Dendritic cell treated with granulocyte-macrophage colony-stimulating factor and Interleukin-4, amounts not matched to agents 40 ng/mL and 50 ng/mL, for 4 days (primary cell): ENCODE measurements at regions not wholly inside any gene's neighbourhood (a gene's known extent, or its start where the extent isn't known, plus 50 kb on each side); places are given as distances from the start of the nearest gene placed in this dataset.

Experiments used
- H3K27ac Mint-ChIP-seq: one replicate; pipeline ENCODE4 v1.8.0; 2022; ENCODE audit warnings: mild to moderate bottlenecking, mixed read lengths
- H3K27me3 Mint-ChIP-seq: one replicate; pipeline ENCODE4 v1.8.0; 2022; ENCODE audit warnings: mild to moderate bottlenecking, mixed read lengths
- H3K36me3 Mint-ChIP-seq: one replicate; pipeline ENCODE4 v1.8.0; 2022; ENCODE audit warnings: low read depth, mixed read lengths
- H3K4me1 Mint-ChIP-seq: one replicate; pipeline ENCODE4 v1.8.0; 2022; ENCODE audit warnings: low read depth, mixed read lengths
- H3K4me3 Mint-ChIP-seq: one replicate; pipeline ENCODE4 v1.8.0; 2022; ENCODE audit warnings: mild to moderate bottlenecking, moderate library complexity, mixed read lengths
- H3K9me3 Mint-ChIP-seq: one replicate; pipeline ENCODE4 v1.8.0; 2022; ENCODE audit warnings: mixed read lengths
- intact Hi-C: fragments of 100-400 bp; cut with micrococcal nuclease; formaldehyde crosslinking; loops from one replicate; pipeline ENCODE4 v1.15.0; 2022

DNA sequence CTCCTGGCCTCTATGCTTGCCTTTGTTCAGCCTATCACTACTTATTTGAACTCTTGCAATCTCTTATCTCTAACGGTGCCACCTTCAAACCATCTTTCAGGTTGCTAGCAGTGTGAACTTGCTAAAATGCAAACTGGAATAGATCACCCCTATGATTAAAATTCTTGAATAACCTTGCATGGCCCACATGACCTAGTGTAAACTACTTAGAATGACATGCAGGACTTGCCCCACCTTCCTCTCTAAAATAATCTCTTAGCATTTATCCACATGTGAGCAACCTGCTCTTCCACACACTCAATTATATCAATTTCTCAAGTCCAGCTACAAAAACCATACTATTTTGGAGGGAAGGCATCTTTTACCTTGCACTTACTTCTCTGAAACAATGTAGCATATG lies 137.6 kb downstream of the ETAA1 start:
- Mint-ChIP-seq H3K4me1 (no peaks in the 10 kb centered on the region), H3K36me3 (no peaks in the 10 kb centered on the region), H3K9me3 (peaks cover 21% of the 10 kb centered on the region), H3K27me3 (no peaks in the 10 kb centered on the region), H3K4me3 (no peak overlapping the region), H3K27ac (no peak overlapping the region)
- intact Hi-C loops: no loop called here

DNA sequence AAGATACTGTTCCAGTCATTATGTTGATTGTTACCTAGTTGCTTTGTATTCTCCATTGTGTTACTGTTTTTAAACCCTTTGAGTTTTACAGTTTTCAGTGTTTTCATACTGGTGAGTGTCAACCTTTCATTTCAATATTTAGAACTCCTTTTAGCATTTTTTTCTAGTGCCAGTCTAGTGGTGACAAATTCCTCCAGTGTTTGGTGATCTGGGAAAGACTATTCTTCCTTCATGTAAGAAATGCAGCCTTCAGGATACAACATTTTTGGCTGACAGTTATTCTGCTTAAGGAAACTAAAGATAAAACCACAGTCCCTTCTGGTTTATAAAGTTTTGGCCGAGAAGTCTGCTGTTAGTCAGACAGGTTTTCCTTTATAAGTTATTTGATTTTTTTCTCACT lies 143.8 kb downstream of the ETAA1 start:
- no peaks in the 10 kb centered on the region for H3K4me1 Mint-ChIP-seq
- H3K27ac Mint-ChIP-seq: no peak overlapping the region
- H3K4me3 Mint-ChIP-seq: no peak overlapping the region
- H3K9me3 Mint-ChIP-seq: peaks cover 61% of the 10 kb centered on the region
- intact Hi-C loops: no loop called here
- no peaks in the 10 kb centered on the region for H3K27me3 Mint-ChIP-seq
- H3K36me3 Mint-ChIP-seq: no peaks in the 10 kb centered on the region

DNA sequence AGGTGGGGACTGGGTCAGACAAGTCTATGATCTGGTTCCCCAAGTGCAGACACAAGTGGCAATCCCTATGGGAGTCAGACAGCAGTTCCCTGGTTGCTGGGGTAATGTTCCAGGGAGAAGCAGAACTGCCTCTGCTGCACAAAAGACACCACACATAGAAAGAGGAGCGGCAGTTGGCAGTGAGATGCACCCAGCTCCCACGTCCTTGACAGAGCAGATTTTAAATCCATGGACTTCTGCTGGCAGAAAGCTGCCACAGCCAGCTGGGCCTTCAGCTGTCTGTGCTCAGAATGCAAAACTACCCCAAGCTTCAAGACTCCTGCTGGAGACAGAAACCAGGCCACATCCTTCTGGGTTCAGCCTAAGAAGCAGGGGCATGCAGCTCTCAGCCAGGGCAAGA lies 147.2 kb downstream of the ETAA1 start:
- Mint-ChIP-seq H3K27me3 (no peaks in the 10 kb centered on the region), H3K4me3 (no peak overlapping the region), H3K4me1 (no peaks in the 10 kb centered on the region), H3K36me3 (no peaks in the 10 kb centered on the region), H3K27ac (no peak overlapping the region), H3K9me3 (peaks cover 56% of the 10 kb centered on the region)
- intact Hi-C loops: no loop called here

DNA sequence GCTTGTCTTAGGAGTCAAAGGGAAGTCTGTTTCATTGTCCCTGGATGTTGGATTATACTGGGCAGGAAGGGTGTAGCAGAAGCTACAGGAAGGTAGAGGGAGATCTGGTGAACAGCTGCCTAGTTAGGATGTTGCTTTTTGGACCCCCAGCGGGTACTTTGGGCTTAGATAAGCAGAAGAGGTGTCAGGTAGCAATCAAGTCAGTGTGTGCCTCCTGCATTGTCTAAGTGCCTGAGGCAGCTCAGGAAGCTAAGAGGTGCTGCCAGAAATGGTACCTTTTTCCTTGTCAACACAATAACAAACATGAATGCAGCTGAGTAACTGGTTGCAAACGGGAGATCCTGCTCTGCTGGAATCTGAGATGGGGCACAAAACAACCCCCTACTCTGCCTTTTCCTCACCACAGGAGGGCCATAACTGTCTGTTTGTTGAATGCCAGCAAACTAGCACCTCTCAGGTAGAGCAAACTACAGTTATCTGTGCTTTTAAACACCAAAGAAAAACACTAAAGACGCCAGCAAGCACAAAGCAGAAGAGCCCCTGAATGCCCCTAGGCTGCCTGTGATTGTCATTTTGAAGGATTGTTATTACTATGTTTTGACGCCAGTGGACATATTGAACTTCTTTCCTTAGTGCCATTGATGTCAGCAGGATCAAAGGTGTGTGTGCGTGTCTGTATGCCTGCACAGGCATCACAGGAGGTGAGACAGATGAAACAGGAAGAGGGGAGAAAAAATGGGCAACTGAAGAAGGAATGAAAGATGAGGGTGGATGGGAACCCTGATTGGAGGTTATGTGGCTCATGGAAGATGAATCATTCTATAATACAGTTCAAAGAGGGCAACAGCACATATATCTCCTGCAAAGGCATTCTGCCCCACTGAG lies 151.4 kb downstream of the ETAA1 start:
- Mint-ChIP-seq H3K9me3 (peaks cover 34% of the 10 kb centered on the region), H3K36me3 (no peaks in the 10 kb centered on the region)

DNA sequence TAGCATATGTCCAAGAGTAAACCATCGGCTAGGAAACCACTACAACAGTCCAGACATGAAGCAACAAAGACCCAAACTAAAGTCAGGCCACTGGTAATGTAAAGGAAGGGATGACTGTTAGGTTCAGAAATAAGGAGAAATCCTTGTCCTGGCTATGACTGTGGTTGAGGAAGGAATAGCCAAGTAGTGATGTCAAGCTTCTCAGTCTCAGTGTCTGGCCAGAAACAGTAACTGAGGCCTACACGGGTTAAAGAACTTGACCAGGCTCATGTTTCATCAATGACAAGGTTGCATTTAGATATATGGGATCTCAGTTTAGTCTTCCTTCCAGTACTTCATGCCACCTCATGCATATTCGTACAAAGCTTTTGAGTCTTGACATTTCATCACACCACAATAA lies 162.0 kb downstream of the ETAA1 start:
- H3K27me3 Mint-ChIP-seq: no peaks in the 10 kb centered on the region
- no peaks in the 10 kb centered on the region for H3K36me3 Mint-ChIP-seq
- H3K4me1 Mint-ChIP-seq: no peaks in the 10 kb centered on the region
- intact Hi-C loops: no loop called here
- H3K4me3 Mint-ChIP-seq: no peak overlapping the region
- H3K9me3 Mint-ChIP-seq: peaks cover 9% of the 10 kb centered on the region
- no peak overlapping the region for H3K27ac Mint-ChIP-seq

More for the DNA sequence above, 151.4 kb downstream of the ETAA1 start:
- Mint-ChIP-seq H3K27ac (no peak overlapping the region), H3K4me1 (no peaks in the 10 kb centered on the region), H3K27me3 (no peaks in the 10 kb centered on the region), H3K4me3 (no peak overlapping the region)
- intact Hi-C loops: no loop called here

DNA sequence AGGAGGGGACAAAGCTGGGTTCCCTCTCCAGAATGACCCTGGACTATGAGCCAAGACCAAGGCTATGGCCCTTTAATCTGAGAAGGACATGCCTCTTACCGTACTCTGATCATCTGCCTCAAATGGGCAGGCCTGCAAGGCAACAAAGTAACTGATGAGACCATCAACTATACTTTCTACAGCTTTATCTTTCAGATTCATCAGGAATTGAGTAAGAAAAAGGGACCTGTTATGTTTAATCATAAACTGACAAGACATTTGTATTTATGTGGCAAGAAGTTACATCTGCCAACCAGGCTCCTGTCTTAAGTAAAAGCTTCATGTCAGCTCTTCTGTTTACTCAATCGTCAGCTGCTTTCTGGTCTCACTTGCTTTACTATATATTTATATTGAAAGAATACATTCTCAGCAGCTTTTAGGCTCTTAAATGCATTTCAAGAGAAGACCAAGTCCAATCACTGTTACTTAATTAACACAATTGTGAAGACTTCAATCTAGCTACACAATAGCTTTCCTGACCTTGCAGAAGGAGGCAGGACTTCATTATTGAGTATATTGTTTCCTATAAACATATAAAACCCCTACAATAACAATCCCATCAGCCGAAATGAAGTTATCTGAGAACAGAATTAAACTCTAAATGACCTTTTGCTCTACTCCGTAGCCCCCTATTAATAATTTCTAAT lies 163.8 kb downstream of the ETAA1 start:
- intact Hi-C loops: no loop called here
- H3K4me3 Mint-ChIP-seq: no peak overlapping the region

DNA sequence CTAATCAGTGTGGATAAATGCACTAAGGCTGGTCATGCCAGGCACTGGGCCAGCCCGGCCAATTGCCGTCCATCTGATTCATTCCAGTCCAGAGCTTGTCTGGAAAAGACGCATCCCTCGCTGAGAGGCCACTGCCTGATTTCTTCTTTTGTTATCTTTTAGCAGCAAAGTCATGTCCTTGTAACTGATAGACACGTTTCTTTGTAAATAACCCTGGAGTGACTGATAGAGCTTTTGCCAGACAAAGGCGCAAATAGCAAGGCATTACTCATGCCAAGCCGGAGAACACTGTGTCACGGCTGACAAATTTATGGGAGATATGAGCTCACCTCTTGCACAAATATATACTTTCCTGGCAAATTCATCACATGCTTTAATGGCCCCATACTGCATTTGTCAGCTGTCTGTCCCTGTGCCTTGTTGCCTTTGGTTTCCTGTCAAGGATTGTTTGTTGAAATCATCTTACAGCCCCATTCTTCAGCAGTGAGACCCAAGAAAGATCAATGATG lies 164.4 kb downstream of the ETAA1 start:
- Mint-ChIP-seq H3K9me3 (peaks cover 12% of the 10 kb centered on the region), H3K36me3 (no peaks in the 10 kb centered on the region), H3K27ac (no peak overlapping the region), H3K4me3 (no peak overlapping the region), H3K4me1 (no peaks in the 10 kb centered on the region), H3K27me3 (no peaks in the 10 kb centered on the region)
- intact Hi-C loops: no loop called here

More for the DNA sequence above, 163.8 kb downstream of the ETAA1 start:
- Mint-ChIP-seq H3K27ac (no peak overlapping the region), H3K36me3 (no peaks in the 10 kb centered on the region), H3K4me1 (no peaks in the 10 kb centered on the region), H3K27me3 (no peaks in the 10 kb centered on the region), H3K9me3 (peaks cover 9% of the 10 kb centered on the region)

DNA sequence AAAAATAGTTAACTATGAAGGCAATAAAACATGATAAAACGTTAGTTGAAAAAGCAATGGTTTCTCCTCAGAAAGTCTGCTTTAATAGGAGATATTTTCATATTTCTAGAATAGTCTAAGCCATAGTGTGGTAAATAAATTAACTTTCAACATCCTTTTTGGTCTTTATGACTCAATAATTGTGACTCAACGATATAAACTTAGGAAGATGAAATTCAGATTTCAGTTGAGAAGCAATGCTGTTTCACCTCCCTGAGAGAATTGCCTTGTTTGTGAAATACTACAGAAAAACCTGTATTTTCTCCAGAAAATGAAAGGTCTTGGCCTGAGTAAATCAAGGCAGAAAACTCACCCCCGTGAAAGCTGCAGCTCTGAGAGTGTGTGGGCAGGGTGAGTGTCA lies 166.9 kb downstream of the ETAA1 start:
- H3K27ac Mint-ChIP-seq: no peak overlapping the region
- no peaks in the 10 kb centered on the region for H3K27me3 Mint-ChIP-seq
- H3K36me3 Mint-ChIP-seq: no peaks in the 10 kb centered on the region
- H3K4me3 Mint-ChIP-seq: no peak overlapping the region
- no peaks in the 10 kb centered on the region for H3K4me1 Mint-ChIP-seq
- H3K9me3 Mint-ChIP-seq: peaks cover 27% of the 10 kb centered on the region
- intact Hi-C loops: no loop called here

DNA sequence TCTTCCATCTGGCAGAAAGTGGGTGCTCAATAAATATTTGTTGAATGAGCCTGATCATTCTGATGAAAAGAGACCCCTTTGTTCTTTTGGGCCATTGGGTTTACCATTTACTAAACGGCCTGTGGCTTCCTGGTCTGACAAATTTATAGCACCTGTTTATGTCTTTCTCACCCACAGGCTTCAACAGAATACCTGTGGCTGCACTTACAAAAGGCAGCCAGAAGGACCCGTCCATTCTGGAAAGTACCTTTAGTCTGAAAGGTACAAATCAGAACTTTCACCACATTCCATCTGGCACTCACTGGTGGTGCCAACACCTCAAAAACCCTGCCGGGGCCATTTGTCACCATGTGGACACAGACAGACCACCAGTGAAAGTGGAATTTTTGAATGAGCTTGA lies 167.5 kb downstream of the ETAA1 start:
- no peaks in the 10 kb centered on the region for H3K36me3 Mint-ChIP-seq
- intact Hi-C loops: no loop called here
- peaks cover 27% of the 10 kb centered on the region for H3K9me3 Mint-ChIP-seq
- no peak overlapping the region for H3K4me3 Mint-ChIP-seq
- H3K27ac Mint-ChIP-seq: no peak overlapping the region
- no peaks in the 10 kb centered on the region for H3K27me3 Mint-ChIP-seq
- H3K4me1 Mint-ChIP-seq: no peaks in the 10 kb centered on the region

DNA sequence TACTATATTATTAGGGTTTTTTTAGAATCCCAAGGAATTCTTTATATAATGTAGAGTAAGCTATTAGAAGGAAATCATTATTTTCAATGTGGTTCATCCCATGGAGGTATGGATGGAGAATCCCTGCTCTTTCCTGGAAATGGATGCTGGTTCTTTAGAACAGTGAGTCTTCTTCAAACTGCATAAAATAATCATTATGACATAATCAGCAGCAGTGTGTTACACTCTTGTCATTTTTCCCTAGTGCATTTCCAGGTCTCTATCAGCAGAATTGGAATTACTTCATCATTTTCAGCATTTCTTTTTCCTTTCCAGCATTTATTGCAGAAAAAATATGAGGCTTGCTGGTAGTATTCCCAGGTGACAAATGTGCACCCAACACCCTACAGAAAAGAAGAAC lies 168.1 kb downstream of the ETAA1 start:
- Mint-ChIP-seq H3K4me3 (no peak overlapping the region), H3K27ac (no peak overlapping the region), H3K27me3 (no peaks in the 10 kb centered on the region), H3K4me1 (no peaks in the 10 kb centered on the region), H3K36me3 (no peaks in the 10 kb centered on the region), H3K9me3 (peaks cover 27% of the 10 kb centered on the region)
- intact Hi-C loops: no loop called here

DNA sequence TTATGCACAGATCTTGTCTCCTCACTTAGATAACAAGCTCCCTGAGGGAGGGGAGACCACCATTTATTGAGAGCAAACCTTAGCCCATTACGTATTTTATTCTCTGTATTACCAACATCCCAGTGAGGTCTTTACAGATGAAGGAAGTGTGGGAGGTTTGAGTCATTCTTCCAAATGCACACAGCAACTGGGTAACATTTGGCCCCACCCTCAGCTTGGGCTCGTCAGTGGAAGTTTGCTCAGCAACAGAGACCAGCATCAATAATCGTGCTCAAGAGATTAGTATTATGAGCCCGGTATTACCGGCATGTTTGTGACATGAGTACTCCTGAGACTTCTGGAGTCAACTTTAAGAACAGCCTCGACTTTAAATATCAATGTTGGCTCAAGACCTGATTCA lies 168.6 kb downstream of the ETAA1 start:
- Mint-ChIP-seq H3K4me1 (no peaks in the 10 kb centered on the region), H3K36me3 (no peaks in the 10 kb centered on the region), H3K27me3 (no peaks in the 10 kb centered on the region), H3K9me3 (peaks cover 27% of the 10 kb centered on the region), H3K27ac (no peak overlapping the region), H3K4me3 (no peak overlapping the region)
- intact Hi-C loops: no loop called here

DNA sequence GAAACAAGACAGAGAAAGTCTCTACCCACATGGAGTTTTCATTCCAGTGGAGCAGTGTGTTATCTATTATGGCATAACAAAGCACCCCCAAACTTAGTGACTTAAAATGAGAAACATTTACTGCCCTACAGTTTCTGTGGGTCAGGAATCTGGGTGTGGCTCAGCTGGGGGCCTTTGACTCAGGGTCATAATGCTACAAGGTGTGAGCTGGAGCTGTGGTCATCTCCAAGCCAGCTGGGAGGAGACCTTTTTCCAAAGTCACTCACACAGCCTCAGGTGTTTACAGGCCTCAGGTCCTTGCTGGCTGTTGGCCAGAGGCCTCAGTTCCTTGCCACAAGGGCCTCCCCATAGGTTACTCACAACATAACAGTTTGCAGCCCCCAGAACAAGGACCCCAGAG lies 169.2 kb downstream of the ETAA1 start:
- Mint-ChIP-seq H3K36me3 (no peaks in the 10 kb centered on the region), H3K27me3 (no peaks in the 10 kb centered on the region), H3K4me3 (no peak overlapping the region), H3K4me1 (no peaks in the 10 kb centered on the region), H3K9me3 (peaks cover 27% of the 10 kb centered on the region), H3K27ac (no peak overlapping the region)
- intact Hi-C loops: no loop called here

DNA sequence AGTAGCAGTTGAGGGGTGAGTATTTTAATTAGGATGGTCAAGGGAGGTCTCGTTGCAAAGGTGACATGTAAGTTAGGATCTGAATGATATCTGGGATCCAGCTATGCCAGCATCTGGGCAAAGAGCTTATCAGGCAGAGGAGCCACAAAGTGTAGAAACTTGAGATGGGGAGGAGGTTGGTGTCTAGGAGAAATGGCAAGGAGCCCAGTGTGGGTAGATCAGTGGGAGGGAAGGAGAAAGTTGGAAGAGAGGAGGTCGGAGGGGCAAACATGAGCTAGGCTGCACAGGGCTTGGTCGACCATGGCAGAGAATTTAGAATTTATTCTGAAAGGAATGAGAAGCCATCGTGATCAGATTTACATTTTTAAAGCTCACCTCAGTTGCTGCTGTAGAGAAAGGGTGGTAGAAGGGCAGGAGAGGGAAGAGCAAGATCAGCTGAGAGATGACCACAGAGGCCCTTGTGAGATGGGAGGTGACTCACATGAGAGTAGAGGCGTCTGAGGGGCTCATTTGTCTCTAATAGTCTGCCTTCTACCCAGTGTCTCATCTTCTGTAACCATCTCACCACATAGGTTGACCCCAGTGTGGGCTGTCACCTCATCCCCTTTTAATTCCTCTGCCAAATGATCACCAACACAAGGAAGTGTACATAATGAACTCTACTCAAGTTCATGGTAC lies 170.0 kb downstream of the ETAA1 start:
- H3K36me3 Mint-ChIP-seq: no peaks in the 10 kb centered on the region
- H3K27ac Mint-ChIP-seq: no peak overlapping the region
- H3K4me1 Mint-ChIP-seq: no peaks in the 10 kb centered on the region
- H3K4me3 Mint-ChIP-seq: no peak overlapping the region
- peaks cover 27% of the 10 kb centered on the region for H3K9me3 Mint-ChIP-seq
- no peaks in the 10 kb centered on the region for H3K27me3 Mint-ChIP-seq
- intact Hi-C loops: no loop called here

DNA sequence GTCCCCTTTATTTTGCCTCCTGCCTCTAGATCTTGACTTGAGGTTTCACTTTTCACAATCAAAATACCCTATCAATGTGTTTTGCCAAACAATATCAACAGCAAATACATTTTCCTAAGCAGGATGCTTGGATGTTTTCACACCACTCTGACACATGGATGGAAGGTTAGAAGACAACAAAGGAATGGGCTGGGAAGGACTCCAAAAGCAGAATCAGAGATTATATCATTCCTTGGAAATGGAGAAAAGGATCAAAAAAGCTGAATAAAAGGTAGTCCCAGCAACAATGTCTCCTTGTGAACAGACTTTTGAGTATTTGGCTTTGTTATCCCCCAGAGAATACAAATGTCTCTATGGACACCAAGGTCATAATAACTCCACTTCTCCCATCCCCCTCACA lies 170.8 kb downstream of the ETAA1 start:
- Mint-ChIP-seq H3K27me3 (no peaks in the 10 kb centered on the region), H3K4me1 (no peaks in the 10 kb centered on the region), H3K4me3 (no peak overlapping the region), H3K9me3 (peaks cover 26% of the 10 kb centered on the region), H3K27ac (no peak overlapping the region), H3K36me3 (no peaks in the 10 kb centered on the region)
- intact Hi-C loops: no loop called here
